Fibroblast of skin of right quadriceps (primary cell): ENCODE measurements at regions not wholly inside any gene's neighbourhood (a gene's known extent, or its start where the extent isn't known, plus 50 kb on each side); places are given as distances from the start of the nearest gene placed in this dataset.

Source experiments
- DNase-seq: peaks from one replicate; pipeline ENCODE4 v3.0.0-alpha.2; 2013

DNA sequence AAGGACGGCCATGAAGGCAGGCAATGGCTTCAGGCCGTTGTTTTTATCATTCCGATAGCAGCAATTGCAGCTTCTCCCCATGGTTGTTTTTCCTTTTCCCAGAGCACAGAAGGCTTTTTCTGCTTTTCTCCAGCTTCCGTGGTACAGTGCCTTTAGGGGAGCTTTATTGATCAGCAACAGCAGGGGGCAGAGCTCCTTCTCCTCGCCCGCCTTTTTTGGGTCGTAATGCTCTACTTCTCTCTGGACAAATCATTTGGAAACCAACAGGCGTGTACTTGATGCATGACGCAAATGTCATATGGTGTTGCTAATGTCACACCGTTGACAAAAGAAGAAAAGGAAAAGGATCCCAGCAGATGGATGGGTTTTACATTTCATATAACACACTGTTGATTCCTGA is 79.7 kb upstream of the SNRK start:
- DNase-seq: no peak

DNA sequence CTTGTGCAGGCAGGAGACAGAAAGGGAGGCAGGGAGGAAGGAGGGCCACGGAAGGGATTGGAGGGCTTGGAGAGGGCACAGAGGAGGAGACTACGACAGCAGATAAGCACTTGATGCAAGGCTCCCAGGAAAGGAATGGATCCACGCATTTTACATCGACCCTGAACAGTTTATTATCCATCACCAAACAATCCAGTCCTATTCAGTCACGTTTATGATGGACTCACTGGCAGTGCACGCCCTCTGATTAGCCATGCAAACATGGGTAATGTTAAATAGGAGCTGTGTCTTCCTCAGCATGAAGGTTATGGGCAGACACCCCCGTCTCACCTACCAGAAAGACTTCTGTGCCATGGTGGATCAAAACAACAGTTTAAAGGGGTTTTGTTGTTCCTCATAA is 80.2 kb upstream of the SNRK start:
- DNase-seq: no peak

GRCh38 chr3:43203022-43203421 is 83.3 kb upstream of the SNRK start:
- no peak for DNase-seq

- DNase-seq: no peak
Measured at GRCh38 chr3:43201581-43201980, 84.8 kb upstream of the SNRK start.

- no peak for DNase-seq
Measured at GRCh38 chr3:43199645-43200306, 86.6 kb upstream of the SNRK start.

GRCh38 chr3:43198791-43199644 is 87.3 kb upstream of the SNRK start:
- no peak for DNase-seq

DNA sequence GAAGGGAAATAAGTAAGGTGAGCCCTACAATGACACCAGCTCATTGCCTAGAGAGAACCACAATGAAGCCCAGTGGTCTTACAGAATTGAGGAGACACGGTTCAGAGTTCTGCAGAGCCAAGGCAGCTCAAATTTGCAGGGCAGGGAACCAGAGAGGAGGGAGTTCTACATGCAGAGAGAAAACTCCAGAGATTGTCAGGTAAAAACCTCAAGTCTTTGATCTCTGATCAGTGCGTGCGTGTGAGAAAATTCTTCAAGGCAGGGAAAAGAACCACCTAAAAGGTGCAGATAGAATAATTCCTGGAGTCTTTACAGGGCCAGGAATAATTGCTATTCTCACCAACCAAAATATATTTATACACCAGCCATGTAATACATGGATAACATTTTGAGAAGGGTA is 88.0 kb upstream of the SNRK start:
- no peak for DNase-seq

DNA sequence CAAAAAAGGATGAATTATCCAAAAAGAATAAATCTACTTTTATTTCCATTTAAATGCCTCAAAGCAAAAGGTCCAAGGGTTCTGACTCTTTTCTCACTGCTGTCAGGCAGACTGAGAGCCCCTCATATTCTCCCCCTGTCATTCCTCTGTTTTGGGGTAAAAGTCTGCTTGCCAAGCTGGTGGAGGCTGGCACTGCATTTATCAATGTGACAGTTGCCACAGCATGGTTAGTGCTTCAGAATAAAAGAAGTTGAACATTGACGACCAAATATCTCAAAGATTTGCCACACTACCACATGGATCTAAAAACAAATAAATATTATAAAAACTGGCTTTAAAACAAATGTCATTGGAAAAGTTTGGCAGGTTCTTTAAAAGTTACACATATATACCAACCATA is 89.2 kb upstream of the SNRK start:
- no peak for DNase-seq

GRCh38 chr3:43196721-43197120 is 89.6 kb upstream of the SNRK start:
- DNase-seq: no peak

DNA sequence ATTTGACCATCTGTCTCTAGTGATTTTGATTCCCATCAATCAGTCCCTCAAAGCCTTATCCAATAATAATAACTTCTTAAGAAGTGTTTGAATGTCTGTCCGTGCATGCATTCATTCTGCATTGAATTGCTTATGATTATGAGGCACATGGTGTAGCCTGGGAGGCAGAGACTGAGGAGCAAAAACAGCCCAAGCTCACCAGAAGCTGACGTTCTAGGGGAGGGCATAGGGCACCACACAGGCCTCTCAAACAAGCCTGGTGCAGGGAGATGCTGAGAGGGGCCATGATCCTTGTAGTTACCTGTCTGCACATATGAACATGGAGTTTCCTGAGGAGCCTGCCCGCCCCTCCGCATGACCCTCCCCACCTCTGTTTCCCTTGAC is 89.2 kb upstream of the POMGNT2 start:
- DNase-seq: no peak

DNA sequence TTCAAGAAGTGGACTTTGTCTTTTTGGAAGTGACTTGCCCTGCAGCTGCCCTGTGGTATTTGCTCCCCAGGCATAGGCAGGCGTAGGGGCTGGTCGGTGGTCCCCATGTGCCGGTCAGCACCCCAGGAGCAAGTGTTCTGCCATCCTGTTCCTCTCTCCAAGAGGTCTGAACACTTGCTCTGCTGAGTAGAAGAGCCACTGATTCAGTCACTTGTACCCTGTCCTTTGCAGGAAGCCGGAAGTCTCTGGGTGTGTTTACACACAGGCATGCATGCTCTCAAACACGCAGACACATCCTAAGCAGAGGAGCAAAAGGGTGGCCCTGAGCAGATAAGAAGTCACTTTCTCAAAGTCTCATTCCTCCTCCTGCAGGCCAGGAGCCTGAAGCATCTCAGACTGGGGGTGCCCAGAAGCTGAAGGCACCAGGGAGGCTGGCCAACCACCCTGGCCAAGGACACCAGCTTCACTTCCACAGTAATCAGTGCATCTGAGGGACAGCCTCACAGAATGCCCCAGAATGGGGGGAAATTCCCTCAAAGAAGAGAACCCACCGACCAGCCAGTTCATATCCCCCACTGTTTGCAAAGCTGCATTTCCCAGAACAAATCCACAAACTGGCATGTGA is 88.7 kb upstream of the POMGNT2 start:
- DNase-seq: no peak

DNA sequence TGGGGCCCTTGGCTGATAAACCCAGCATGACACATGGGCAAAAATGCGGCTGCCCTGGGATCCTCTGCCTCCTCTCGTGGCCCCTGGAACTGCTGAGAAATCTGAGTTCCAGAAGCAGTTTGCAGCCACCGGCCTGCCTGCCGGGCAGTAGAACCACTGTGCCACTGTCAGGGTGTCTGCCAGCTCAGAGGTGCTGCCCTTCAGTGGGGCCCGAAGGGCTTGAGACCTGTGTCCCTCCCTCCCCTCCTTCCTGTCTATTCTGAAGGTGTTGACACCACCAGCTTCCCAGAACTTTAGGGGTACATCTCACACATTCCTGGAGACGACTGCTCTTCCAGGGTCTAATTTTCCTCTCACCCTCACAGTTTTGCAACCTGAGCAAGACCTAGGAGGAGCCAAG is 88.2 kb upstream of the POMGNT2 start:
- DNase-seq: no peak

GRCh38 chr3:43192028-43192427 is 86.1 kb upstream of the POMGNT2 start:
- no peak for DNase-seq

- DNase-seq: no peak
Measured at GRCh38 chr3:43191116-43191515, 85.2 kb upstream of the POMGNT2 start.

- DNase-seq: peak; percentile 89
Measured at GRCh38 chr3:43190670-43191069, 84.8 kb upstream of the POMGNT2 start.

- no peak for DNase-seq
Measured at GRCh38 chr3:43187836-43188479, 82.1 kb upstream of the POMGNT2 start.

DNA sequence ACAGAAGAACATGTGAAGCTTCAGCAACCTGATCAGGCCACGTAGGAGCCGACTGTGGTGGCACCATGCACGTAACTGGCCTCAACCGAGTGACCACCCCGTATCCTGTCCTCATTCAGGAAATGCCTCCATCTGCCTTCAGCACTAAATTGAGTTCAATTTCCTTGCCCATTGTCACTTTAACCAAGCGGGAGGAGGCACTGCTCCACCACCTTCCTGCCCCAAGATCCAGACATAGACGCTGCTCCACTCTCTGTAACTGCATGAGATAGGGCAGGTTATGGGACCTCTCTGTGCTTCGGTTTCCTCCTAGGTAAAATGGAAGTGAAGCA is 80.1 kb upstream of the POMGNT2 start:
- DNase-seq: no peak

- peak; percentile 37 for DNase-seq
Measured at GRCh38 chr3:43185274-43185982, 79.5 kb upstream of the POMGNT2 start.

DNA sequence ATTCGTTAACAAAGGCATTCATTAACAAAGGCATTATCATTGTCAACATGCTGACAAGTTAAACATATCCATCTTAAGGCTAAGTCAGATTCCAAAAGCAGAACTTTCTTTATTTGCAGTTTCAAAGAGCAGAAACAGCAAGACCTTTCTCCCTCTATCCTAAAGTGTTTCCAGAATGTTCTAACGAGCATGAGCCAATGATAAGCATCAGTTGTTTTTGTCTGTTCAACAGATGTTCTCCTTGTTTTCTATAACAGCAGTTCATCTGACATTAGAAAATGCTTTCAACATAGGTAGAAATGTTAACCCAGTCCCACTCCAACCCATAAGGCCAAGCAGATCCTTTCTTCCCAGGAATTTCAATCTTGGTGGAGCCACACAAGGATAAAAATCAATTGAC is 77.6 kb upstream of the POMGNT2 start:
- no peak for DNase-seq

DNA sequence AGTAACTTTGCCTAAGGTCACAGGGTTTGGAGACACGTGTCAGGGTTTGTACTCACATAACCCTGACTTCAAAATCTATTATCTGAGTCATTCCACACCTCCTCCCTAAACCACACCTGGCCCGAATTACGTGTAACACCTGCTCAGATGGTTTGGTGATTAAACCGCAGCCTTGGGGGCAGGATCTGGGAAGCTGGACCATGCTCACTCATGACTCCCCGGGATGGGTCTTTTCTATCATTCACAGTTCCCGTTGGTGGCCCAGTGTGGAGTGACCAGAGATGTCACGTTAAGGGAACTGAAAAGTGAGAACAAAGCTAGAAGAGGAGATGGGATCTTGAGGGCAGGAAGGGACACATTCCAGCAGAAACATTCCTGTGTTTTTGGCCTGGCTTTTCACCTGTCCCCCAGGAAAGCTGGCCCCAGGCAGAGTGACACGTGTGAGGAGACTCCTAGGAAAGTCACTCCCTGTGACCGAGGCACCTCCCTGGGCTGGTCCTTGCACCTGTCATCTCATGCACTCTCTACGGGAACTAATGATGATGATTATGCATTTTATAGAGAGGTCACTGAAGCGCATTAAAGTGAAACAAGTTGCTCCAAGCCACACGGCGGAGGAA is 75.4 kb upstream of the POMGNT2 start:
- DNase-seq: no peak

- DNase-seq: no peak
Measured at GRCh38 chr3:43180694-43181093, 74.8 kb upstream of the POMGNT2 start.

DNA sequence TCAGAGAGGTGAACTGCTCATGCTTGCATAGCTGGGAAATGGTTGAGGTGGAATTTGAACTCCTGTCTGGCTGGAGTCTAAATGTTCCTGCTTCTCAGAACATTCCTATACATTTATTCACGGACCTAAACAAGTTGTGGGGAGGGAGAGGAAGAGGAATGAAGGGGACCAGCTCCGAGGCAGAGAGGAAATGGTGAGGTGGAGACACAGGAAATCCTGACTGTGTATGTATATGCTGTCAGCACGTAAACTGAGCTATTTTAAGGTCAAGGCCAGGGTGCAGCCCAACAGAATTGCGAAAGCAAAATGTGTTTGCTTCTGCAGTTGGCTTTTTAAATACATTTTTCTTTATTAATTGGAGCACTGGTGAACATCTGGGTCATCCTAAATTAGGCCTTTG is 74.1 kb upstream of the POMGNT2 start:
- peak; percentile 93 for DNase-seq

DNA sequence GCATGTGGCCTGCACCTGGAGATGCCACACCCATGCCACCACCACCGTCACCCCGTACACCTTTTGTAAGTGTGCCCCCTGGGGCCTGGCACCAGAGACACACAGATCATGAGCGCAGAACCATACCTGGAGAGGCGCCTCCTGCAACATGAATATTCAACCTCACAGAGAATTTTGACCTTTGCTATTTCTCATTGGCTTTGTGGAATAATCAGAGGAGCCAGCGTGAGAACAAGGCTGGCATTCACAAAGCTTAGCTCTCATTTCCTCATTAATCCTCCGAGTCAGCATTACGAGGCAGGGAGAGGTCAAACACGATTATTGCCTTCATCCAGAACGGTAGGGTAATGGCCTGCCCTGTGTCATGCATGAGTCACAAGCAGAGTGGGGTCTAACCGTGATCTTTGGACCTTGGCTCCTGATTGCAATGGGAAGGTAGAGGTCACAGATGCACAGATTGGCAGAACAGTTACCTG is 73.0 kb upstream of the POMGNT2 start:
- DNase-seq: peak; percentile 22
